H9 (cell line): ENCODE measurements at regions not wholly inside any gene's neighbourhood (a gene's known extent, or its start where the extent isn't known, plus 50 kb on each side); places are given as distances from the start of the nearest gene placed in this dataset.

Experiments
- DNase-seq: peaks from one replicate; pipeline ENCODE4 v3.0.0-alpha.2; 2017
- H2AFZ ChIP-seq: one replicate; pipeline ENCODE4 v1.6.1; 2013; ENCODE audit warnings: mild to moderate bottlenecking, low read length, control low read depth, moderate library complexity
- H2AK5ac ChIP-seq: 2 replicates; pipeline ENCODE4 v1.6.1; 2013; ENCODE audit warnings: low read length, control low read depth, mixed read lengths; ENCODE audit not compliant: insufficient read length
- H2BK120ac ChIP-seq: one replicate; pipeline ENCODE4 v1.6.1; 2013; ENCODE audit warnings: low read depth, mild to moderate bottlenecking, low read length, control low read depth, inconsistent platforms; ENCODE audit not compliant: poor library complexity, severe bottlenecking
- H2BK12ac ChIP-seq: 2 replicates; pipeline ENCODE4 v1.6.1; 2013; ENCODE audit warnings: low read length, control low read depth, mixed read lengths, low read depth; ENCODE audit not compliant: insufficient read length
- H2BK15ac ChIP-seq: 2 replicates; pipeline ENCODE4 v1.6.1; 2013; ENCODE audit warnings: low read depth, low read length, control low read depth
- H2BK20ac ChIP-seq: one replicate; pipeline ENCODE4 v1.6.1; 2013; ENCODE audit warnings: low read depth, mild to moderate bottlenecking, low read length, control low read depth, inconsistent platforms; ENCODE audit not compliant: poor library complexity, severe bottlenecking
- H2BK5ac ChIP-seq: 2 replicates; pipeline ENCODE4 v1.6.1; 2013; ENCODE audit warnings: low read length, control low read depth, mixed read lengths; ENCODE audit not compliant: insufficient read length
- H3K14ac ChIP-seq: 2 replicates; pipeline ENCODE4 v1.6.1; 2013; ENCODE audit warnings: low read length, control low read depth; ENCODE audit not compliant: insufficient read depth
- H3K18ac ChIP-seq: 2 replicates; pipeline ENCODE4 v1.6.1; 2013; ENCODE audit warnings: low read depth, mild to moderate bottlenecking, mixed read lengths, low read length, control low read depth; ENCODE audit not compliant: insufficient read length
- H3K23ac ChIP-seq: 2 replicates; pipeline ENCODE4 v1.6.1; 2013; ENCODE audit warnings: low read length, control low read depth, mixed read lengths, low read depth; ENCODE audit not compliant: insufficient read length
- H3K23me2 ChIP-seq: 2 replicates; pipeline ENCODE4 v1.6.1; 2013; ENCODE audit warnings: low read depth, mild to moderate bottlenecking, mixed read lengths, low read length, control low read depth; ENCODE audit not compliant: insufficient read length, poor library complexity, severe bottlenecking
- H3K27ac ChIP-seq: 2 replicates; pipeline ENCODE4 v1.5.1; 2013; ENCODE audit warnings: low read length, control low read depth, mixed read lengths, low read depth; ENCODE audit not compliant: insufficient read length
- H3K27me3 ChIP-seq: 2 replicates; pipeline ENCODE4 v1.6.1; 2013; ENCODE audit warnings: low read length, control low read depth, inconsistent platforms; ENCODE audit not compliant: insufficient read depth
- H3K4ac ChIP-seq: 2 replicates; pipeline ENCODE4 v1.6.1; 2013; ENCODE audit warnings: low read depth, mild to moderate bottlenecking, control low read depth, inconsistent platforms, low read length, moderate library complexity
- H3K4me1 ChIP-seq: 2 replicates; pipeline ENCODE4 v1.6.1; 2013; ENCODE audit warnings: low read length, control low read depth, inconsistent platforms; ENCODE audit not compliant: insufficient read depth
- H3K4me2 ChIP-seq: 2 replicates; pipeline ENCODE4 v1.6.1; 2013; ENCODE audit warnings: low read length, control low read depth, mixed read lengths; ENCODE audit not compliant: insufficient read length, insufficient read depth
- H3K56ac ChIP-seq: 2 replicates; pipeline ENCODE4 v1.6.1; 2013; ENCODE audit warnings: low read depth, mild to moderate bottlenecking, mixed read lengths, low read length, control low read depth; ENCODE audit not compliant: insufficient read length
- H3K79me1 ChIP-seq: 2 replicates; pipeline ENCODE4 v1.6.1; 2013; ENCODE audit warnings: low read depth, mild to moderate bottlenecking, moderate library complexity, low read length, control low read depth, inconsistent platforms; ENCODE audit not compliant: insufficient read depth, poor library complexity, severe bottlenecking
- H3K79me2 ChIP-seq: 2 replicates; pipeline ENCODE4 v1.6.1; 2013; ENCODE audit warnings: low read length, control low read depth, inconsistent platforms; ENCODE audit not compliant: insufficient read depth
- H3K9ac ChIP-seq: 2 replicates; pipeline ENCODE4 v1.6.1; 2013; ENCODE audit warnings: low read length, control low read depth, mixed read lengths; ENCODE audit not compliant: insufficient read length; ENCODE audit errors: extremely low read depth
- H3K9me3 ChIP-seq: one replicate; pipeline ENCODE4 v1.6.1; 2013; ENCODE audit warnings: low read depth, low read length, inconsistent platforms; ENCODE audit not compliant: control insufficient read depth
- H3T11ph ChIP-seq: one replicate; pipeline ENCODE4 v1.6.1; 2013; ENCODE audit warnings: mild to moderate bottlenecking, low read length, control low read depth, inconsistent platforms
- H4K20me1 ChIP-seq: one replicate; pipeline ENCODE4 v1.6.1; 2013; ENCODE audit not compliant: control insufficient read depth, insufficient read length, insufficient read depth
- H4K5ac ChIP-seq: 2 replicates; pipeline ENCODE4 v1.6.1; 2013; ENCODE audit warnings: low read depth, mild to moderate bottlenecking, mixed read lengths, low read length, control low read depth; ENCODE audit not compliant: insufficient read length
- H4K8ac ChIP-seq: replicated peaks from 2 replicates; pipeline ENCODE4 v1.6.1; 2013; ENCODE audit warnings: low read length, control low read depth, mixed read lengths, low read depth; ENCODE audit not compliant: insufficient read length
- H4K91ac ChIP-seq: 2 replicates; pipeline ENCODE4 v1.6.1; 2013; ENCODE audit warnings: low read depth, mild to moderate bottlenecking, moderate library complexity, mixed read lengths, low read length, control low read depth; ENCODE audit not compliant: insufficient read length
- H3K27ac Mint-ChIP-seq, 3 experiments: 2 replicates in 2 of 3; 3 replicates in 1 of 3; pipeline ENCODE4 v1.8.0; 2020 to 2021; ENCODE audit warnings: mixed read lengths in 3 of 3, mild to moderate bottlenecking in 1 of 3, moderate library complexity in 1 of 3
- H3K27me3 Mint-ChIP-seq: 2 replicates; pipeline ENCODE4 v1.8.0; 2021; ENCODE audit warnings: low read depth, mild to moderate bottlenecking, moderate library complexity, mixed read lengths
- H3K36me3 Mint-ChIP-seq, 3 experiments: 2 replicates in 2 of 3; 3 replicates in 1 of 3; pipeline ENCODE4 v1.8.0; 2020 to 2021; ENCODE audit warnings: low read depth in 3 of 3, mixed read lengths in 3 of 3; ENCODE audit not compliant: insufficient read depth in 1 of 3
- H3K4me1 Mint-ChIP-seq, 2 experiments: 2 replicates each; pipeline ENCODE4 v1.8.0; 2020; ENCODE audit warnings: mixed read lengths in 2 of 2
- H3K4me3 Mint-ChIP-seq, 2 experiments: 2 replicates in 1 of 2; 3 replicates in 1 of 2; pipeline ENCODE4 v1.8.0; 2020 to 2021; ENCODE audit warnings: mild to moderate bottlenecking in 2 of 2, mixed read lengths in 2 of 2, moderate library complexity in 1 of 2
- H3K9me3 Mint-ChIP-seq, 2 experiments: 2 replicates in 1 of 2; 3 replicates in 1 of 2; pipeline ENCODE4 v1.8.0; 2020; ENCODE audit warnings: mild to moderate bottlenecking in 2 of 2, mixed read lengths in 2 of 2, moderate library complexity in 1 of 2
- WGBS: extraction: QIAGEN DNeasy Blood & Tissue Kit; methylation state at CpG from one replicate; pipeline ENCODE4 v1.1.7; 2013; ENCODE audit warnings: missing lambda C conversion rate, low lambda C conversion rate, mixed read lengths; ENCODE audit not compliant: insufficient read length; ENCODE audit errors: extremely low coverage; 5-methylcytosine and 5-hydroxymethylcytosine counted together
- TF ChIP-seq, protein P1 (sequence below): fragments of 200-600 bp; sonication (generic); conservative IDR thresholded peaks from 3 replicates; pipeline ENCODE4 v1.8.0; 2021; ENCODE audit warnings: antibody characterized with exemption, mild to moderate bottlenecking

DNA sequence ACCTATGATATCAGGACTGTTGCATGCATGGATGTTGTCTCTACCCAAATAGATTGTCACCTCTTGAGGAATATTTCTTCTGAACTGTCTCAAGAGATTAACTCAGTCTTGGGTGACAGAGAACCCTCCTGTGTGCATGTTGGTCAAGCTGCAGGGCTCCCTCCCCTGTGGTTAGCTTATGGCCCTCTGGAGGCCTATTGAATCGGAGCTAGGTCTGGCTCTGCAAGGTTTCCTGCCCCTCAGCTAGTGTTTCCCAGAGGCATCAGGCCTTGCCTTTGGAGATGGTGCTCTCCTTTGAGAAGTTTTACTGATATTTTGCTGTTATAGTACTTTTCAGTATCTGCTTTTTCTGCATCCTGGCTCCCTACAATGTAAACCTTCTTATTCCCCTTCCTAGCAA is 769.2 kb upstream of the FAM98A start:
- DNase-seq = peak; percentile 27

More for the DNA sequence above, 769.2 kb upstream of the FAM98A start:
- Histone ChIP-seq H3K23me2 (no peaks in the 10 kb centered on the region), H3K9me3 (no peaks in the 10 kb centered on the region), H3K18ac (no peak overlapping the region), H2AFZ (no peak overlapping the region), H4K8ac (no peak overlapping the region), H3K4me2 (no peak overlapping the region), H2BK15ac (no peak overlapping the region), H2BK5ac (no peak overlapping the region), H3K27ac (no peak overlapping the region), H3K79me2 (no peaks in the 10 kb centered on the region), H2BK120ac (no peak overlapping the region), H3K9ac (no peak overlapping the region), H4K91ac (no peak overlapping the region), H3K79me1 (no peaks in the 10 kb centered on the region), H3T11ph (no peak overlapping the region), H3K23ac (no peak overlapping the region), H3K4ac (no peak overlapping the region), H4K5ac (no peak overlapping the region), H3K27me3 (no peaks in the 10 kb centered on the region), H3K14ac (no peak overlapping the region), H4K20me1 (no peaks in the 10 kb centered on the region), H3K56ac (no peak overlapping the region), H3K4me1 (no peaks in the 10 kb centered on the region; the same call in 1 of the 2 replicates), H2BK20ac (no peak overlapping the region), H2AK5ac (no peak overlapping the region), H2BK12ac (no peak overlapping the region)
- TF ChIP-seq, protein P1, sequence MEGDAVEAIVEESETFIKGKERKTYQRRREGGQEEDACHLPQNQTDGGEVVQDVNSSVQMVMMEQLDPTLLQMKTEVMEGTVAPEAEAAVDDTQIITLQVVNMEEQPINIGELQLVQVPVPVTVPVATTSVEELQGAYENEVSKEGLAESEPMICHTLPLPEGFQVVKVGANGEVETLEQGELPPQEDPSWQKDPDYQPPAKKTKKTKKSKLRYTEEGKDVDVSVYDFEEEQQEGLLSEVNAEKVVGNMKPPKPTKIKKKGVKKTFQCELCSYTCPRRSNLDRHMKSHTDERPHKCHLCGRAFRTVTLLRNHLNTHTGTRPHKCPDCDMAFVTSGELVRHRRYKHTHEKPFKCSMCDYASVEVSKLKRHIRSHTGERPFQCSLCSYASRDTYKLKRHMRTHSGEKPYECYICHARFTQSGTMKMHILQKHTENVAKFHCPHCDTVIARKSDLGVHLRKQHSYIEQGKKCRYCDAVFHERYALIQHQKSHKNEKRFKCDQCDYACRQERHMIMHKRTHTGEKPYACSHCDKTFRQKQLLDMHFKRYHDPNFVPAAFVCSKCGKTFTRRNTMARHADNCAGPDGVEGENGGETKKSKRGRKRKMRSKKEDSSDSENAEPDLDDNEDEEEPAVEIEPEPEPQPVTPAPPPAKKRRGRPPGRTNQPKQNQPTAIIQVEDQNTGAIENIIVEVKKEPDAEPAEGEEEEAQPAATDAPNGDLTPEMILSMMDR = no peak
- H3K4me1 Mint-ChIP-seq = peaks cover 48 to 56% of the 10 kb centered on the region in 2 experiments
- no peaks in the 10 kb centered on the region for H3K9me3 Mint-ChIP-seq
- H3K36me3 Mint-ChIP-seq = no peaks in the 10 kb centered on the region; a peak in 1 of 7 replicates
- peak overlapping the region in 1 of 3 experiments; percentile 82; a peak in 2 of 7 replicates for H3K27ac Mint-ChIP-seq
- H3K4me3 Mint-ChIP-seq = no peak overlapping the region
- no peaks in the 10 kb centered on the region; the same call in 1 of the 2 replicates for H3K27me3 Mint-ChIP-seq
- WGBS = no CpG with 5 or more reads among the region's 1 CpG
